ENCODE measurements at regions not wholly inside any gene's neighbourhood (a gene's known extent, or its start where the extent isn't known, plus 50 kb on each side); places are given as distances from the start of the nearest gene placed in this dataset.

GRCh38 chr2:53442093-53442492, 325.5 kb upstream of the CHAC2 start:
- TF ChIP-seq CTCF (conservative IDR thresholded peaks at IDR 0.05; ENCODE audit: low read depth, low read length): no peak
- no peak for TF ChIP-seq EZH2 (IDR thresholded peaks at IDR 0.05; ENCODE audit: borderline replicate concordance, low read depth, low read length, poor library complexity, severe bottlenecking)
